Kidney (tissue), 13 donors: ENCODE measurements at regions not wholly inside any gene's neighbourhood (a gene's known extent, or its start where the extent isn't known, plus 50 kb on each side); places are given as distances from the start of the nearest gene placed in this dataset.

ENCODE experiments used
- DNase-seq, 5 donors: peaks; one replicate each; pipeline ENCODE4 v3.0.0-alpha.2; 2013 to 2020
- FAIRE-seq: peaks from 2 replicates; lab custom pipeline; 2012; peaks lifted over from hg19 to GRCh38; lab: Jason Lieb, UNC
- H3K27ac ChIP-seq, 2 donors: one replicate each; pipeline ENCODE4 v1.7.0; 2013; ENCODE audit warnings: low read depth in 2 of 2, low read length in 2 of 2, inconsistent platforms in 1 of 2
- H3K27me3 ChIP-seq: one replicate; pipeline ENCODE4 v1.7.1; 2013; ENCODE audit warnings: low read length, inconsistent platforms; ENCODE audit not compliant: control insufficient read depth, insufficient read depth
- H3K36me3 ChIP-seq, 3 donors: one replicate each; pipeline versions ENCODE4 v1.7.0 to v1.7.1; 2013; ENCODE audit warnings: low read length in 3 of 3, control low read depth in 1 of 3, inconsistent platforms in 1 of 3; ENCODE audit not compliant: insufficient read depth in 3 of 3, control insufficient read depth in 2 of 3
- H3K4me1 ChIP-seq, 3 donors: one replicate each; pipeline versions ENCODE4 v1.7.0 to v1.7.1; 2013; ENCODE audit warnings: low read length in 3 of 3, inconsistent platforms in 1 of 3, low read depth in 1 of 3; ENCODE audit not compliant: control insufficient read depth in 2 of 3, insufficient read depth in 2 of 3
- H3K4me3 ChIP-seq, 3 donors: one replicate each; pipeline versions ENCODE4 v1.7.0 to v1.8.1; 2013; ENCODE audit warnings: low read length in 3 of 3, control low read depth in 1 of 3, inconsistent platforms in 1 of 3
- H3K9ac ChIP-seq, 3 donors: one replicate each; pipeline versions ENCODE4 v1.7.0 to v1.7.1; 2013; ENCODE audit warnings: low read length in 3 of 3, control low read depth in 1 of 3, inconsistent platforms in 1 of 3
- H3K9me3 ChIP-seq, 3 donors: one replicate each; pipeline versions ENCODE4 v1.7.0 to v1.7.1; 2013; ENCODE audit warnings: low read length in 3 of 3, control low read depth in 1 of 3, inconsistent platforms in 1 of 3; ENCODE audit not compliant: control insufficient read depth in 2 of 3, insufficient read depth in 1 of 3
- CTCF ChIP-seq: IDR thresholded peaks from 3 replicates; pipeline ENCODE4 v1.5.1; 2012; ENCODE audit warnings: mild to moderate bottlenecking, moderate library complexity, borderline replicate concordance; ENCODE audit not compliant: insufficient read depth; ENCODE audit errors: extremely low read depth
- intact Hi-C: fragments of 100-400 bp; cut with DNase I; formaldehyde crosslinking; loops from one replicate; pipeline ENCODE4 v1.11.1; 2022
- donor health status: control.
- donor health status: control.
- donor health status: control.
- donor health status: control.
- donor health status: control.
- donor health status: DM: yes; HTN: yes; CAD: no.
- donor health status: Normal renal cell carcinoma (clear cell type).

- Histone ChIP-seq H3K4me3 (no peak overlapping the region), H3K4me1 (peaks cover 0 to 6% (median 0%) of the 10 kb centered on the region in 3 donors), H3K27me3 (no peaks in the 10 kb centered on the region), H3K36me3 (no peaks in the 10 kb centered on the region), H3K9me3 (no peaks in the 10 kb centered on the region), H3K9ac (no peak overlapping the region), H3K27ac (peak overlapping the region in 1 of 2 donors; percentile 17)
- DNase-seq (peak in 2 of 5 donors; percentile 3 to 29), FAIRE-seq (no peak)
- no peak for TF ChIP-seq CTCF
- intact Hi-C loops: no loop called here
Observed at GRCh38 chr6:168195712-168196111, 116.7 kb upstream of the FRMD1 start.

GRCh38 chr6:168194732-168195567 lies 115.9 kb upstream of the FRMD1 start:
- intact Hi-C loops: no loop called here
- no peaks in the 10 kb centered on the region for H3K27me3 ChIP-seq
- TF ChIP-seq CTCF: no peak
- DNase-seq (peak in 4 of 5 donors; percentile 29 to 78 (median 67)), FAIRE-seq (no peak)
- H3K9me3 ChIP-seq: no peaks in the 10 kb centered on the region
- no peak overlapping the region for H3K4me3 ChIP-seq
- H3K36me3 ChIP-seq: no peaks in the 10 kb centered on the region
- no peak overlapping the region for H3K9ac ChIP-seq
- peaks cover 0 to 6% (median 0%) of the 10 kb centered on the region in 3 donors for H3K4me1 ChIP-seq
- H3K27ac ChIP-seq: peak overlapping the region in 1 of 2 donors; percentile 17

- DNase-seq: peak in 3 of 5 donors; percentile 10 to 57 (median 53)
- TF ChIP-seq CTCF: no peak
Observed at GRCh38 chr6:168193816-168194721, 115.1 kb upstream of the FRMD1 start.

More at GRCh38 chr6:168193816-168194721, 115.1 kb upstream of the FRMD1 start:
- H3K27me3 ChIP-seq: no peaks in the 10 kb centered on the region
- H3K36me3 ChIP-seq: no peaks in the 10 kb centered on the region
- intact Hi-C loops: no loop called here
- no peak overlapping the region for H3K4me3 ChIP-seq
- no peak overlapping the region for H3K27ac ChIP-seq
- H3K9ac ChIP-seq: no peak overlapping the region
- no peaks in the 10 kb centered on the region for H3K9me3 ChIP-seq
- no peak for FAIRE-seq
- H3K4me1 ChIP-seq: peaks cover 0 to 6% (median 0%) of the 10 kb centered on the region in 3 donors
